ENCODE measurements at regions not wholly inside any gene's neighbourhood (a gene's known extent, or its start where the extent isn't known, plus 50 kb on each side); places are given as distances from the start of the nearest gene placed in this dataset.

- DNase-seq, result no peak
These were observed 70.4 kb upstream of the FCN1 start for GRCh38 chr9:134987906-134988700.

- DNase-seq, result no peak
These were observed 71.0 kb upstream of the FCN1 start for GRCh38 chr9:134988706-134989105.

- no peak for DNase-seq
These were observed 71.7 kb upstream of the FCN1 start for GRCh38 chr9:134989206-134990065.

GRCh38 chr9:134991808-134992754, 74.4 kb upstream of the FCN1 start:
- DNase-seq, result no peak

GRCh38 chr9:134992755-134993124, 75.0 kb upstream of the FCN1 start:
- no peak for DNase-seq

GRCh38 chr9:134993416-134993815, 75.7 kb upstream of the FCN1 start:
- DNase-seq, result no peak

- peak; percentile 10 for DNase-seq
These were observed 76.4 kb upstream of the FCN1 start for GRCh38 chr9:134993996-134994720.

GRCh38 chr9:134994926-134995791, 77.4 kb upstream of the FCN1 start:
- DNase-seq, result no peak

- no peak for DNase-seq
These were observed 78.0 kb upstream of the FCN1 start for GRCh38 chr9:134995792-134996120.

- DNase-seq, result no peak
These were observed 79.1 kb upstream of the FCN1 start for GRCh38 chr9:134996591-134997530.

- no peak for DNase-seq
These were observed 83.0 kb upstream of the FCN1 start for GRCh38 chr9:135000647-135001245.

- no peak for DNase-seq
These were observed 83.8 kb upstream of the FCN1 start for GRCh38 chr9:135001526-135001925.

- DNase-seq, result no peak
These were observed 84.6 kb upstream of the FCN1 start for GRCh38 chr9:135002336-135002735.

GRCh38 chr9:135002802-135003201, 84.7 kb upstream of the OLFM1 start:
- DNase-seq, result no peak

GRCh38 chr9:135004772-135005171, 82.7 kb upstream of the OLFM1 start:
- DNase-seq, result no peak

GRCh38 chr9:135006911-135007570, 80.4 kb upstream of the OLFM1 start:
- no peak for DNase-seq

- DNase-seq, result no peak
These were observed 79.9 kb upstream of the OLFM1 start for GRCh38 chr9:135007601-135008000.

GRCh38 chr9:135008416-135008815, 79.1 kb upstream of the OLFM1 start:
- DNase-seq, result no peak

All from occipital lobe (tissue), 1 donor.